ENCODE measurements at regions not wholly inside any gene's neighbourhood (a gene's known extent, or its start where the extent isn't known, plus 50 kb on each side); places are given as distances from the start of the nearest gene placed in this dataset.

DNA sequence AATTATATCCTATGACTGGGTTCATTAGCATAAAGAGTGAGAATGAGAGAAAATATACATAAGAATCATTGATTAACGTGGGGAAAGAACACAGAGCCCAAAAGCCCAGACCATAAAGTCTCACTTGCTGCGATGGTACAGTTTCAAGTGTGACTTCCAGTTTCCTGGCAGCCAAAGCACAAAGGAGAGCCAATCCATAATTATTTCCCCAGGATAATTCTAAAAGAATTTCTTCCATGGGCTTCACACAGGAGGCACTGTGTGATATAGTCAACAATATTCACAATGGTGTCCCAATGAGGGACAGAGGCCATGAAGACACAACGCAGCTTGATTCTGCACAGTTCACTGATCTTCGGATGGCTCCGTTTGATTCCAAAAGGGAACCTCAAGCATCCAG is 321.6 kb downstream of the PLPP3 start:
- TF ChIP-seq, protein P1, sequence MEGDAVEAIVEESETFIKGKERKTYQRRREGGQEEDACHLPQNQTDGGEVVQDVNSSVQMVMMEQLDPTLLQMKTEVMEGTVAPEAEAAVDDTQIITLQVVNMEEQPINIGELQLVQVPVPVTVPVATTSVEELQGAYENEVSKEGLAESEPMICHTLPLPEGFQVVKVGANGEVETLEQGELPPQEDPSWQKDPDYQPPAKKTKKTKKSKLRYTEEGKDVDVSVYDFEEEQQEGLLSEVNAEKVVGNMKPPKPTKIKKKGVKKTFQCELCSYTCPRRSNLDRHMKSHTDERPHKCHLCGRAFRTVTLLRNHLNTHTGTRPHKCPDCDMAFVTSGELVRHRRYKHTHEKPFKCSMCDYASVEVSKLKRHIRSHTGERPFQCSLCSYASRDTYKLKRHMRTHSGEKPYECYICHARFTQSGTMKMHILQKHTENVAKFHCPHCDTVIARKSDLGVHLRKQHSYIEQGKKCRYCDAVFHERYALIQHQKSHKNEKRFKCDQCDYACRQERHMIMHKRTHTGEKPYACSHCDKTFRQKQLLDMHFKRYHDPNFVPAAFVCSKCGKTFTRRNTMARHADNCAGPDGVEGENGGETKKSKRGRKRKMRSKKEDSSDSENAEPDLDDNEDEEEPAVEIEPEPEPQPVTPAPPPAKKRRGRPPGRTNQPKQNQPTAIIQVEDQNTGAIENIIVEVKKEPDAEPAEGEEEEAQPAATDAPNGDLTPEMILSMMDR (IDR thresholded peaks at IDR 0.05 in 8 of 11, conservative IDR thresholded peaks at IDR 0.05 in 3 of 11), result no peak
- TF ChIP-seq POLR2AphosphoS5 (IDR thresholded peaks at IDR 0.05), result no peak
- no peak for TF ChIP-seq POLR2A (IDR thresholded peaks at IDR 0.05)
